ENCODE measurements at regions not wholly inside any gene's neighbourhood (a gene's known extent, or its start where the extent isn't known, plus 50 kb on each side); places are given as distances from the start of the nearest gene placed in this dataset.

DNA sequence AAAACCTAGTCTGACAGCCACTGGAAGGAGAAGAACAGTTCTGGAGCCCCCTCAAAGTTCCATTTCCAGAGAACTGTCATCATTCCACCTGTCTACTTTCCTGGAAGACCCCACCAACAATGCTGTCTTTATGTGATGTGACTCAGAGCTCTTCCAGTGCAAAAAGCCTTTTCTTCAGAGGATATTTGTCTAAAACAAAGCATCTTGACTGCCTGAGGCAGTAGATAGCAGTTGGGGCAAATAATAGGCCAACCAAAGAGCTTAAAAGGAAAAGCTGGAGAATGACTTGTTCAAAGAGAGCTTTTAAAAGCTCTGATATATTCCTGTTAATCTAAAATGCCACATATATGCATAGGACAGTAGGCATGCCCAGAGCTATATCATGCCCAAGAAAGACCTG, 62.6 kb downstream of the MIS18A start:
- H3K9me3 Mint-ChIP-seq, result peaks cover 9% of the 10 kb centered on the region
- no peak for ATAC-seq

DNA sequence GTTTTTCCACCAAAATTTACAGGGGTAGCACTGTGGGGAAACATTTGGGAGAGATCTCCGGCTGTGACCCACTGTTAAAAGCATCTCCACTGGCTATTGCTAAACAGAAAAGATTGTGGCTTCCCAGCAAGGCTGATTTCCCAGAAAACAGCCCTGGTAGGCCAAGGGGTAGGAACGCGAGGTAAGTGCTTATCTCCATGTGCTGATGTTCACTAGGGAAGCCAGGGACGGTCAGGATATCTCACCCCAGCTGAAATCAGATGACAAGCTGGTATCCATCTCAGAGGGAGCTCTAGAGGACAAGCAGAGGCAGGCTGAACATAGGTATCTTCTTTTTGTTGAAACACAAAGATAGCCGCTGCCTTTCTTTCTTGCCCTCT, 63.6 kb downstream of the MIS18A start:
- no peaks in the 10 kb centered on the region for H3K36me3 Mint-ChIP-seq (ENCODE audit: low read depth)
- TF ChIP-seq, protein P1, sequence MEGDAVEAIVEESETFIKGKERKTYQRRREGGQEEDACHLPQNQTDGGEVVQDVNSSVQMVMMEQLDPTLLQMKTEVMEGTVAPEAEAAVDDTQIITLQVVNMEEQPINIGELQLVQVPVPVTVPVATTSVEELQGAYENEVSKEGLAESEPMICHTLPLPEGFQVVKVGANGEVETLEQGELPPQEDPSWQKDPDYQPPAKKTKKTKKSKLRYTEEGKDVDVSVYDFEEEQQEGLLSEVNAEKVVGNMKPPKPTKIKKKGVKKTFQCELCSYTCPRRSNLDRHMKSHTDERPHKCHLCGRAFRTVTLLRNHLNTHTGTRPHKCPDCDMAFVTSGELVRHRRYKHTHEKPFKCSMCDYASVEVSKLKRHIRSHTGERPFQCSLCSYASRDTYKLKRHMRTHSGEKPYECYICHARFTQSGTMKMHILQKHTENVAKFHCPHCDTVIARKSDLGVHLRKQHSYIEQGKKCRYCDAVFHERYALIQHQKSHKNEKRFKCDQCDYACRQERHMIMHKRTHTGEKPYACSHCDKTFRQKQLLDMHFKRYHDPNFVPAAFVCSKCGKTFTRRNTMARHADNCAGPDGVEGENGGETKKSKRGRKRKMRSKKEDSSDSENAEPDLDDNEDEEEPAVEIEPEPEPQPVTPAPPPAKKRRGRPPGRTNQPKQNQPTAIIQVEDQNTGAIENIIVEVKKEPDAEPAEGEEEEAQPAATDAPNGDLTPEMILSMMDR (conservative IDR thresholded peaks at IDR 0.05; ENCODE audit: low read depth in 2 of 2), result no peak
- TF ChIP-seq ZNF331 (CRISPR knock-in tag; IDR thresholded peaks at IDR 0.05; ENCODE audit: low read depth) (no peak), STAT1 (IDR thresholded peaks at IDR 0.05; ENCODE audit: unreplicated experiment) (no peak), NANOG (IDR thresholded peaks at IDR 0.05; ENCODE audit: borderline replicate concordance) (no peak), JUNB (IDR thresholded peaks at IDR 0.05; ENCODE audit: unreplicated experiment) (no peak), CREB1 (CRISPR knock-in tag; IDR thresholded peaks at IDR 0.05; ENCODE audit: low read depth) (no peak), POLR2AphosphoS5 (IDR thresholded peaks at IDR 0.05; ENCODE audit: low read depth) (no peak), ZNF114 (CRISPR knock-in tag; IDR thresholded peaks at IDR 0.05) (no peak)
- TF ChIP-seq, protein P2, sequence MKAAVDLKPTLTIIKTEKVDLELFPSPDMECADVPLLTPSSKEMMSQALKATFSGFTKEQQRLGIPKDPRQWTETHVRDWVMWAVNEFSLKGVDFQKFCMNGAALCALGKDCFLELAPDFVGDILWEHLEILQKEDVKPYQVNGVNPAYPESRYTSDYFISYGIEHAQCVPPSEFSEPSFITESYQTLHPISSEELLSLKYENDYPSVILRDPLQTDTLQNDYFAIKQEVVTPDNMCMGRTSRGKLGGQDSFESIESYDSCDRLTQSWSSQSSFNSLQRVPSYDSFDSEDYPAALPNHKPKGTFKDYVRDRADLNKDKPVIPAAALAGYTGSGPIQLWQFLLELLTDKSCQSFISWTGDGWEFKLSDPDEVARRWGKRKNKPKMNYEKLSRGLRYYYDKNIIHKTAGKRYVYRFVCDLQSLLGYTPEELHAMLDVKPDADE (IDR thresholded peaks at IDR 0.05), result no peak
- TF ChIP-seq, protein P3, sequence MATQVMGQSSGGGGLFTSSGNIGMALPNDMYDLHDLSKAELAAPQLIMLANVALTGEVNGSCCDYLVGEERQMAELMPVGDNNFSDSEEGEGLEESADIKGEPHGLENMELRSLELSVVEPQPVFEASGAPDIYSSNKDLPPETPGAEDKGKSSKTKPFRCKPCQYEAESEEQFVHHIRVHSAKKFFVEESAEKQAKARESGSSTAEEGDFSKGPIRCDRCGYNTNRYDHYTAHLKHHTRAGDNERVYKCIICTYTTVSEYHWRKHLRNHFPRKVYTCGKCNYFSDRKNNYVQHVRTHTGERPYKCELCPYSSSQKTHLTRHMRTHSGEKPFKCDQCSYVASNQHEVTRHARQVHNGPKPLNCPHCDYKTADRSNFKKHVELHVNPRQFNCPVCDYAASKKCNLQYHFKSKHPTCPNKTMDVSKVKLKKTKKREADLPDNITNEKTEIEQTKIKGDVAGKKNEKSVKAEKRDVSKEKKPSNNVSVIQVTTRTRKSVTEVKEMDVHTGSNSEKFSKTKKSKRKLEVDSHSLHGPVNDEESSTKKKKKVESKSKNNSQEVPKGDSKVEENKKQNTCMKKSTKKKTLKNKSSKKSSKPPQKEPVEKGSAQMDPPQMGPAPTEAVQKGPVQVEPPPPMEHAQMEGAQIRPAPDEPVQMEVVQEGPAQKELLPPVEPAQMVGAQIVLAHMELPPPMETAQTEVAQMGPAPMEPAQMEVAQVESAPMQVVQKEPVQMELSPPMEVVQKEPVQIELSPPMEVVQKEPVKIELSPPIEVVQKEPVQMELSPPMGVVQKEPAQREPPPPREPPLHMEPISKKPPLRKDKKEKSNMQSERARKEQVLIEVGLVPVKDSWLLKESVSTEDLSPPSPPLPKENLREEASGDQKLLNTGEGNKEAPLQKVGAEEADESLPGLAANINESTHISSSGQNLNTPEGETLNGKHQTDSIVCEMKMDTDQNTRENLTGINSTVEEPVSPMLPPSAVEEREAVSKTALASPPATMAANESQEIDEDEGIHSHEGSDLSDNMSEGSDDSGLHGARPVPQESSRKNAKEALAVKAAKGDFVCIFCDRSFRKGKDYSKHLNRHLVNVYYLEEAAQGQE (IDR thresholded peaks at IDR 0.05; ENCODE audit: unreplicated experiment), result no peak

More for the DNA sequence above, 62.6 kb downstream of the MIS18A start:
- no peak for DNase-seq (ENCODE audit: low spot score)
- Mint-ChIP-seq H3K4me3 (no peak overlapping the region), H3K4me1 (no peaks in the 10 kb centered on the region), H3K27me3 (ENCODE audit: insufficient read depth, low read depth, poor library complexity) (peaks cover 4% of the 10 kb centered on the region), H3K27ac (no peak overlapping the region), H3K36me3 (ENCODE audit: low read depth) (no peaks in the 10 kb centered on the region)
- TF ChIP-seq NANOG (IDR thresholded peaks at IDR 0.05; ENCODE audit: borderline replicate concordance) (no peak), JUNB (IDR thresholded peaks at IDR 0.05; ENCODE audit: unreplicated experiment) (no peak)
- no peak overlapping the region for H2AFZ ChIP-seq
- H3K4me3 ChIP-seq, result no peak overlapping the region
- H3K9me2 ChIP-seq (ENCODE audit: insufficient read depth), result no peaks in the 10 kb centered on the region
- no peak overlapping the region for H3K27ac ChIP-seq (ENCODE audit: low read depth)
- H3K4me2 ChIP-seq, result no peak overlapping the region
- no peaks in the 10 kb centered on the region for H3K36me3 ChIP-seq (ENCODE audit: insufficient read depth)
- H3K4me1 ChIP-seq (ENCODE audit: insufficient read depth), result no peaks in the 10 kb centered on the region
- H3K27me3 ChIP-seq (ENCODE audit: insufficient read depth), result no peaks in the 10 kb centered on the region
- H3F3A ChIP-seq (replicated peaks; ENCODE audit: low read depth), result no peaks in the 10 kb centered on the region
- H4K20me1 ChIP-seq (replicated peaks; ENCODE audit: insufficient read depth), result no peaks in the 10 kb centered on the region
- no peaks in the 10 kb centered on the region for H3K79me2 ChIP-seq (replicated peaks; ENCODE audit: insufficient read depth)

More for the DNA sequence above, 63.6 kb downstream of the MIS18A start:
- ATAC-seq, result no peak
- H3K27ac Mint-ChIP-seq, result no peak overlapping the region; the same call in 1 of the 2 replicates
- Histone ChIP-seq H3F3A (replicated peaks; ENCODE audit: low read depth) (no peaks in the 10 kb centered on the region), H3K9me2 (ENCODE audit: insufficient read depth) (no peaks in the 10 kb centered on the region), H3K4me3 (no peak overlapping the region), H3K27ac (ENCODE audit: low read depth) (no peak overlapping the region), H3K4me1 (ENCODE audit: insufficient read depth) (no peaks in the 10 kb centered on the region), H3K27me3 (ENCODE audit: insufficient read depth) (no peaks in the 10 kb centered on the region), H3K4me2 (no peak overlapping the region), H3K36me3 (ENCODE audit: insufficient read depth) (no peaks in the 10 kb centered on the region), H2AFZ (no peak overlapping the region), H4K20me1 (replicated peaks; ENCODE audit: insufficient read depth) (no peaks in the 10 kb centered on the region), H3K79me2 (replicated peaks; ENCODE audit: insufficient read depth) (no peaks in the 10 kb centered on the region)
- no peak overlapping the region for H3K4me3 Mint-ChIP-seq
- no peak for DNase-seq (ENCODE audit: low spot score)
- H3K27me3 Mint-ChIP-seq (ENCODE audit: insufficient read depth, low read depth, poor library complexity), result peaks cover 4% of the 10 kb centered on the region
- H3K4me1 Mint-ChIP-seq, result no peaks in the 10 kb centered on the region
- H3K9me3 Mint-ChIP-seq, result peaks cover 3% of the 10 kb centered on the region; the same call in 2 of the 3 replicates
